GM19467 (cell line): ENCODE measurements at regions not wholly inside any gene's neighbourhood (a gene's known extent, or its start where the extent isn't known, plus 50 kb on each side); places are given as distances from the start of the nearest gene placed in this dataset.

Source experiments
- ATAC-seq: cut with Tn5 transposase; IDR thresholded peaks from one replicate; pipeline ENCODE4 v1.9.1; 2021; ENCODE audit warnings: mild to moderate bottlenecking, moderate library complexity; ENCODE audit not compliant: unreplicated experiment

DNA sequence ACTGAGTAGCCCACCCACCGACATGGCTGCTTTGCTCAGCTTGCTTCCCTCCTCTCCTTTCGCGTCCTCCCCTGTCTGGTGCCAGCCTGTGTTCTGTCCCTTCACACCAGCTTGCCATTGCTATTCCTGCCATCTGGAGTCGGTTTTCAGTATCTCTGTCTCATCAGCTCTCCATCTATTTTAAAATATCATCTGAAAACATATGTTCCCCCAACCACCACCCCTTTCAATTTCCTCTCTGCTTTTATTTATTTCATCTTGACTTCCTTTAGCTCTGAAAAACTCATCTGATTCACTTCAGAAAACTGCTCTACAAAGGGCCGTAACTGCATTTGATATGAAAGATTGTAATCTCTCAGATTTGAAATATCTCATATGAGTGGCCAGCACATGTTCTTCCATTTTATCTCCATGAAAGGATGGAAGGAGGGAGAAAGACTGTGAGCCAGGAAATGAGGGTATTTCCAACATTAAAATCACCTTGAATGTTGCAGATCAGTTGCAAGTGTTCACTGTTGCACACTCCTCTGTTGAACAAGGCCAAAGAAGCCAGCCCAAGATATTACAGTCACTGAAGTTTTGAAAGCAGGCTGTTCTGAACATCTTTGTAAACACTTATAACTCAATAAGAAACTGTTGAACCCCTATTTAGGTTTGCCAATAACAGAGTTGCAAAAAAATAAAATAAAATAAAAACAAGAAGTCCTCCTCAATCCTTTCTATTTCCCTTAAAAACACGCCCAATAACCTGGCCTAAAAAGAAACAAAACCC is 202.4 kb upstream of the NEBL start:
- ATAC-seq: no peak

DNA sequence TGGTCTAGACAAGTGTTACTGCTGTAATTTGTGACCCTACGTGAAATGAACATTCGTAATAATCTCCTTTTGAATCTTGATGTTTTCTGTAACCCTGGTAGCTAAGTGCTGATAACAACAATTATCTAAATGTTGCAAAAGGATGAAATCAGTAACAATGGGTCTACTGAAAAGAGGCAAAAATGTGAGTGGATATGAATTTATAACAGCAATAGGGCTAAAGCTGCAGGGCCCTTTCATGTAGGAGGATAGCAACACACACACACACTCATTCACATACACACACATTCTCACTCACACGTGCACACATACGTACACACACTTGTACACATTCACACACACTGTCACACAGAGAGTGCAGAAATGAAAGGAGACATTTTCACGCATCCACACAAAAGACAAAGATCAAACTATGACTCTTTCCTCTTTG is 200.8 kb upstream of the NEBL start:
- ATAC-seq: no peak

DNA sequence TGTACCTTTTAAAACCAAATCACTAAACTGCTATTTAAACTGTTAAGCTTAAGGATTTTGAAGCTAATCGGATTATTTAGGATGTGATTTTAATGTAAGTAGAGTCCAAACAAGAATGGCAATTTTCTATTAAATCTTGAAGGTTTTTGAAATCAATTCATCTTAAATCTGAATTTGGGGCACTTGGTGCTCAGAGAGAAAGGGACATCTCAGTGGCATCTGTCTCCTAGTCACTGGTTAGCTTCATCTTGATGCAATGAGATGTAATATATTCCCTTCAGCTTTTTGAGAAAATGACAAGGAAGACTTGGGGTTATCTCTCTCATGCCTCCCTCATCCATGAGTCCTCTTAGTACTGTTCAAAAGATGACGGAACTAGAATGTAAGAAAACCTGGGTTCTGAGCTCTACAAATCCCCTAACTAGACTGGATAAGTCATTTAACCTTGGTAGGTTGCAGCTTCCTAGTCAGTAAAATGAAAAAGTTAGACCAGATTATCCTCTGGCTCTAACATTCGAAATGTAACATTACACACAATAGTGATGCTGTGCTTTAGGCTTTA is 198.5 kb upstream of the NEBL start:
- no peak for ATAC-seq

DNA sequence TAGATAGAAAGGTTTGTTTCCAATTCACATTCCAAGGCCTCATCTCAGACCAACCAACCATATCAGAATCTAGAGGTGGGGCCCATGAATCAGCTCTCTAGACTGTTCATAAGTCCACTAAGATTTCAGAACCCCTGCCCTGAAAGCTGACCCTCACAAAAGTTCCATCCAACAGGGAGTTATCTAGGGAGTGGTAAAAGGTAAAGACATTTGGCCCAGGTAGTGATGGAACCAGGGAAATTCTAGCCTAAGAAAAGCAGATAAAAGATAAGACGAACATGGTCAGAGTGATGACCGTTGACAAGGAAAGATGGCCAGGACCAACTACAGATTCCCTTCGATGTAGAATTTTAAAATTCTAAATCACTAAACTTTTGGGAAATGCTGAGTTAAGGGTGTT is 198.0 kb upstream of the NEBL start:
- ATAC-seq: no peak

DNA sequence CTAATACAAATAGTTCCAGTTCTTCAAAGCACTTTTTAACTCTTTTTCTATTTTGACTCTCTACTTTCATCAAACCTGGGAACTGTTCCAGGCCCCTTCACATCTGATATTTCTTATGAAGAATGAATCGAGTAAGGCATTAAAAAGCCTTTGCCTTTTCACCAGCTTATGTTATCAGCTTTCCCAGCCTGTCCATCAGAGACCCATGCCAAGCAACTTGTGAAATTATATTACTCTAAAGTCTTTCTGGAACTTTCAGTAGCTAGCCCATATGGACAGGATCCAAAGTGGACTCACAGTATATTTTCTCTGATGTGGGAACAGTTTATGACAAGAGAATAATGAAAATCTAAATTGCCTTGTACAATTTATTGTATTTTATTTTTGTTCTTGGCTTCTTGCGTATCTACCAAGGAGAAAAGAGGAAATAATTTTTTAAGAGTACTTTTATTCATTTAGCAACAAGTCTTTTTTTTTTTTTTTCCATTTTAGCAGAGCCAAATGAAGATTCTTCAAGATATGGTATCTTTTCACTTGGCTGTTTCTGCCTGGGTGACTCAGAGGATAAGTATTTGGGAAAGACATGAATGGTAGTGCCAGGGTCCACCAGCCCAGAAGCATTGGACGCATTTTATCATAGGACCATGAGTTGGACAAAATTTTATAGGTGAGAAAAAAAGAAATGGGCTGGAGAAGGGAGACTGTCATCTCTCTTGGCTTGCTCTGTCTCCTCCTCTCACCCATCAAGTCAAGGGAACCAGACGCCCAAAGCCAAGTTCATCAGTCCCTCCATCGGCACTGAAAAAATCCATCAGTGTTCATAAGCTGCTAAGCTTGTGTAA is 195.8 kb upstream of the NEBL start:
- ATAC-seq: no peak

DNA sequence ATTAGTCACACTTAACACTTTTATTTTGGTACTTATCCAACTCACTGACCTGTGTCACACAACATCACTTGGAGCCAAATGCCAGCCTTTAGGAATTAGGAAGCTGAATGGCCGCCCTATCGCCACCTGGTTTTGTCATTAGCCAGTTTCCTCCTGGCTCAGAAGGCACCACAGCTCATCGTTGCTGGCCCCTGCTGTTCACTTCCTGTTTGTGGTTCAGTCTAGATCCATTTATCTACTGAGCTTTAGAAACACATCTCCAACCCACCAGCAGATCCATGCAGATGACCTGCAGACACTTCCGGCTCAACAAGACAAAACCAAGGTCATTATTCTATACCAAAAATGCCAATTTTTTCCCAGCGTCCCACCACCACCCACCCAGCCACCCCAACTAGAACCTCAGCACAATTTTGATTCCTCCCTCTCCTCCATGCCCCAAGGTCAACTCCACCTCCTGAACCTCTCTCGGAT is 193.5 kb upstream of the NEBL start:
- no peak for ATAC-seq

DNA sequence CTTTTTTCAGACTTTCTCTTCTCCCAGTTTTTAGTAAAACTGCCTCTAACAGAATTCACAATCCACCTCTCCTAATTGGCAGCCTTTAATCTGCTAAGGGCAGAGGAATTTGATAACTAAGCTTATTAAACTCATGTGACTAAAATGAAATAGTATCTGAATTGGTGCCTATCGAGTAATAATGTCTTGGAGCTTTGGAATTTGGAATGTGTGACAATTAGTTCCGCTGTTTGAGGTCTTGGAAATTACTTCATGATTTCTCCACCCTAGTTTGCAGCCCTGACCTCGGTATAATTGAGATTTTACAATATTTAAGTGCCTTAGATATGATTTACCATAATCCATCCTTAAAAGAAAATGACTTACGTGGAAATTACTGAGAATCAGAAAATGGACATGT is 190.4 kb upstream of the NEBL start:
- ATAC-seq: no peak

DNA sequence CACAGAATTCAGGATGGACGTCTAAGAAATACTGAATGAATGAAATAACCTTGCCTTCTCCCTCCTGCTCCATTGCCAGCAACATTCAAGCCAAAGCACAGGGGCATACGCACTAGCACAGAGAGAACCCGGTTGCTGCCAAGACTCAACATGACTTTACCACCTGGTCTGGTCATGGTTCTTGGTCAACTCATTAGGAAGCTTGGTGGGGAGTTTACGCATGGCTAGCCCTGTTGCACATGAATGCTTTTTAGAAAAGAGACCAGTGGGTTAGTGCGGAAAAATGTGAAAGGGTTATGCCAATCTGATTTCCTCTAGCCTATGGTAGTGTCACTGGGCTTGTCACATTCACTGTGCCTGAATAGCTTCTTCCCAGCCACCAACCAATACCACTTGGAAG is 187.6 kb upstream of the NEBL start:
- ATAC-seq: no peak

DNA sequence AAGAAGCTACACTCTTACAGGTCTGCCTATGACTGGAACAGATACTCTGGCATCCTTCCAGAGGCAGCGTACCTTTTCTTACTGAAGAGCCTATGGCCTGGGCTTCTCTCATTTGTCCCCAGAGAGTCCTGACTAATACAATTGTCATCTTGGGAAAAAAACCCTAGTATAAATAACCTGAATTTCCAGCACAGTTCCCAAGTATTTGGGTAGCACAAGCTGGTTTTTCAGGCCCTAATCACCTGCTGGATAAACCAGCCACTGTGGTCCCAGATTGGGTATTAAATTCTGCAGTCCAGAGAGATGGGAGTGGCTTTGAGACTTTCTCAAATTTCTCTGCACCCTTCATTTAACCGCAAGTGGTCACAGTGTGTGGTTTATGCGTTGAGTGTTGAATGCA is 186.8 kb upstream of the NEBL start:
- ATAC-seq: no peak

DNA sequence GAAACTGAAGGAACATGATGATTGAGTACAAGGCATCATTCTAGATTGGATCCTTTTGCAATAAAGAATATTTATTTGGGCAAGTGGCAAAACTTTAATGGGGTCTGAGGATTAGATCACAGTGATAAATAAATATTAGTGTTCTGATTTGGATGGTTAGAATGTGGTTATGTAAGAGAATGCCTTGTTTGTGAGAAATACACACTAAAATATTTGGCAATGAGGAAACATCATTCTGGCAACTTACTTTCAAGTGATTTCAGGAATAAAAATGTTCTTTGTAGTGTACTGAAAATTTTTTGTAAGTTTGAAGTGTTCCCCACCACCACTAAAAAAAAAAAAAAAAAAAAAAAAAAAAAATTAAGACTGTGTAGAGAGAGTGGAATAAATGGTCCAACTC is 185.1 kb upstream of the NEBL start:
- ATAC-seq: no peak

DNA sequence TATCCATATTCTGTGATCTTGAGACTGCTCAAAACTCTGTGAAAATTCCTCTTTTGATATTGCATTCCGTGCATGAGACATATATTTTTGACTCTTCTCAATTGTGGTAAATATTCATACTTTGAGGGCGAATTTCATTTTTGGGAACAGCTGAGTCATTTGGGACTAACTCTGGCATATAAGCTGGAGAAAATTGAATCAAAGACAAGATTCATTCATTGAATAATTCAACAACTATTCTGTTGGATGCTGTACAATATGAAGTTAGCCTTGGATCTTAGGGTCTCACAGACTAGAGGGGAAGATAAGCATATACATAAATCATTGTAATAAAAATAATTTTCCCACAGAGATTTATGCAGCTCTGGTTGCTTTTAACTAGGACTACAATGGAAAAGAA is 183.2 kb upstream of the NEBL start:
- no peak for ATAC-seq

DNA sequence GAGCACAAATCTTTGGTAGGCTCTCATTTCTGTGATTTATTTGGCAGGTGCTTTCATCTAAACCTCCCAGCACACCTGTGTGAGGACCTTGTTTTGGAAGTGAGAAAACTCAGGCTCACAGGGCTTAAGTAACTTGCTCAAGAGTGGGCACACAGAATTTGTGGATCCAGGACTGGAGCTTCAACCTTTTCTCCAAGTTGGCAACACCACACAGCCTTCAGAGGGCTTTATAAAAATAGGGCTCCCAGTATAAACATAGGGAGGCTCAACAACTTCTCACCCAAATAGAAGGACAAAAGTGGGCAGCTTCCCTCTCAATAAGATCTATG is 182.2 kb upstream of the NEBL start:
- ATAC-seq: no peak

DNA sequence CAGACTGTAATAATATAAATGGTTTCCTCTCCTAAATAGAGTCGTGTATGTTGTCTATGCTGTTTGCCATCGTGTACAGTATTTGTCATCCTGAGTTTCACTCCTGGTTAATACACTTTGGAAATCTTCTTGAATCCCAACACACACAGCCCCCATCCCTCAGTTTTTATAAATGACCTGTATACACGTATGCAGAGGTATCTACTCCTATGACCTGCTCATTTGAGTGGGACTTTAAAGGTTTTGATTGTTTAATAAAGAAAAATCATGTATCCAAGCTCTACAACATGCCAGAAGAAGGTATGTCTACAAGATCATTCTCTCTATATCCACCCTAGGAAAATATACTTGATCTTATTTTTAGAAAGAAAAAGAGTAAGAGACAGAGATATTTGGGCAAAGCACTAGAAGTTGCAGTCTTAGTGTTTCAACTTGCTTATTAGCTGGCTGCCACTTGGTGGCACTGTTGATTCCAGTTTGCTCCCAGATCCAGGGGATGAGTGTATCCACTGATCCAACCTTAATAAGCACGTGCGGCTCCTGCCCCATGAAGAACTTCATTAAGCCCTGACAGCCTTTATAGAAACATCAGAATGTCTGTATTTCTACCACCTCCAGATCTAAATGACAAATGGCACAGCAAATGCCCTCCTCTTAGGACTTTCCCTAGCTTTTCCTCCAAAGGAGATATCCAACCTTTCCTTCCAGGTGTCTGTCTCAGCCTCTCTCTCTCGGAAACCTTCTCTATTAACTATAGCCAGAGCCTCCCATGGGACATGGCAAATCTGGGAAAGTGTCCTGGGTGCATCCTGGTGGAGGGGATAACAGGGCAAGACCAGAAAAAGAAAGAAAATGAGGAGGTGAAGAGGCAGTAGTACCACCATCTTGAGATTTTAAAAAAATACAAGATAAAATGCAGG is 181.6 kb upstream of the NEBL start:
- ATAC-seq: no peak

DNA sequence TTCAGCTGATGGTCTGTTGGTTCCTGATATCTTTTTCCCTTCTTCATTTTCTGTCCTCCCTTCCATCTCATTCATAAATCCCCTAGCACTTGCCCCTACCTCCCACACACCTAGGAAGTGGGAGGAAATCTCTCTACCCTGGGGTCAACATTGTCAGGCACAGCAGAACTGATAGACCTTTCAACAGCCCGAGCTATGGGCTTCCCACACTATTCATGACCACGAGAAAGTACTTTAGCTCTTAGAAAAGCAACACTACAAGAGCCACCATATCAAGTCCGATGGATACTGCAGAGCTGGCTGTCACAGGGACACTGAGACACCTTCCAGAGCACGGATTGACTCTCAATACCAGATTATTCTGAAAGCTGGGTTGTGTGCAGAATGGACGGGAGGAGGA is 180.6 kb upstream of the NEBL start:
- ATAC-seq: no peak

DNA sequence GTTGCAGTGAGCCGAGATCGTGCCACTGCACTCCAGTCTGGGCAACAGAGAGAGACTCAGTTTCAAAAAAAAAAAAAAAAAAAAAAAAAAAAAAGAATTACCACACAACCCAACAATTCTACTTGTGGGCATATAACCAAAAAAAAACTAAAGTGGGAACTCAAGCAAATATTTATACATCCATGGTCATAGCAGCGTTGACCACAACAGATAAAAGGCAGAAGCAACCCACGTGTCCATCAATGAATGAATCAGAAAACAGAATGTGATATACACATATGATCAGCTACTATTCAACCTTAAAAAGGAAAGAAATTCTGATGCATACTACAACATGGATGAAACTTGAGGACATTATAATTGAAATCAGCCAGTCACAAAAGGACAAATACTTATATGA is 179.3 kb upstream of the NEBL start:
- ATAC-seq: no peak

DNA sequence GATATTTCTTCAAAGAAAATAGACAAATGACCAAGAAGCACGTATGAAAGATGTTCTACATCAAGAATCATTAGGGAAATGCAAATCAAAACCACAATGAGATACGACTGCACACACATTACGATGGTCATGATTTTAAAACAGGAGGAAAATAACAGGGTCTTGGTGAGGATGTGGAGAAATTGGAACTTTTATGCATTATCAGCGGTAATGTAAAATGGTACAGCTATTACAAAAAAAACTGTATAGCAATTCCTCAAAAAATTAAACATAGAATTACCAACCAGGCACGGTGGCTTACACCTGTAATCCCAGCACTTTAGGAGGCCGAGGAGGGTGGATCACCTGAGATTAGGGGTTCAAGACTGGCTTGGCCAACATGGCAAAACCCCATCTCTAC is 178.8 kb upstream of the NEBL start:
- no peak for ATAC-seq

DNA sequence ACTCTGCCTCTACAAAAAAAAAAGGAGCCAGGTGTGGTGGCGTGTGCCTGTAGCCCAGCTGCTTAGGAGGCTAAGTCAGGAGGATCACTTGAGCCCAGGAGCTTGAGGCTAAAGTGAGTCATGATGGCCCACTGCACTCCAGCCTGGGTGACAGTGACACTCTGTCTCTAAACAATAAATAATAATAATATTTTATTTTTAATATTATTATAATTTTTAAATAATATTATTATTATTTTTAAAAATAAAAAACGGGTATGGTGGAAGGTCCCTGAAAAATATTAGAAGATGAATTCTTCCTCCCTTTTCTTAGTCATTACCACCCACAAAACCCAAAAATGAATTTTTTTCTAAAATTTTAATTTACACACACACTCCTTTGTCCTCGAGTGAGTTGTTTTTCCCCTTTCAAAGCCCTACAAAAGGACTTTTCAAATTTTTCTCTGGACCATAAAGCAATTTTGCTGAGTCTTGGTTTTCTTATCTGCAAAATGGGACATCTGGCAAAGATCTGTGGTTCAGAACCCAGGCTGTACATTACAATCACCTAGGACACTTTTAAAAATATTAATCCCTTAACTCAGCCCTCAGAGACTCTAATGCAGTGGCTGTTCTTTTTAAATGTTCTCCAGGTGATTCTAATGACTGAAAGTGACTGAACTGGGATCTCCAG is 174.0 kb upstream of the NEBL start:
- ATAC-seq: no peak

DNA sequence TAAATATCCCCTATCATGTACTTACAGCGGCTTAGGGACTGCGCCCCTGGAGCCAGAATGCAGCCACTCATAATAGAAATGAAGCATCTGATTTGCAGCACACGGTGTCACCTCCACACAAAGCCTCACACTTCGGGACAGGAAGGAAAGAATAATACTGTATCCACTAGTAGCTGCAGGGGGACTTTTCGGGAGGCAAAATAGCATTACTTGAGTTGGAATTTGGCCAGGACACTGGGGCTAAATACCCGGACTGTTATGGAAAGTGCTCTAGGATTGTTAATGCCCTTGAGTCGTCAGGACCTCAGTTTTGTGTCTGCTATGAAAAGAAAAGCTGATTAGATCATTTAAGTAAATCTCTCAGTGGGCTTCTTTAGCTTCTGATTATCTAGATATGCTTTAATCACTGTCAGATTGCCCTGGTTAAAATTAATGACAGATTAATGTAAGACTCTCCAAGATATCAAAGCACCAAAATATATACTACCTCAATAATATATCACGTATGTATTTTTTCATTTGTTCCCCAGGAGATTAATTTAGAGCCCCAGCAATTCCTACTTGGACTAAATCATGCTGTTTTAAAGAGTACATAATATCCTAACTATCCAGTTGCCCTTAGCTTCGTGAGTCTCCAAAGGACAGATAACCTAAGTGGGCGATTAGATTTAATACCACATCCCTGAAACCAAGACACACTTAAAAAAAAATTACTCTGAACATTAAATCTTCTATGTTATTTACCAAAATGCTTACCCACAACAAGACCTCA is 173.0 kb upstream of the NEBL start:
- ATAC-seq: no peak

DNA sequence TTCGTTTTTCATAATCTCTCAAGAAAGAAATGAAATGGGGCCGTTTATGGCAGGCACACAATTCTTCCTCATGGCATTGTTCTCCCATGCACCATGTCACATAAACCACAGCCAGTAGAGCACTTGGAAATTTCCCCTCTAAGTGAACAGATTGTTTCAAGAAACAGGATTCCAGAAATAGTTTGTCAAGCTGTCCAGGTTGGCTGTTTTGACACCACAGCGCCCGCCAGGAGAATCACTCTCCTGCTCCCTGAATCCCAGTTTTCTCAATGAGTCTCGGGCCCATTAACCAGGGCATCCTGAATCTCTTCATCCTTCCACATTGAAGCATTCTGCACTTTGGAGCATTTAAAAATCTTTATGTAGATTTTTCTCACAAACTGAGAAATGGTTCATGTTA is 172.2 kb upstream of the NEBL start:
- no peak for ATAC-seq
